B cell (primary cell): ENCODE measurements at regions not wholly inside any gene's neighbourhood (a gene's known extent, or its start where the extent isn't known, plus 50 kb on each side); places are given as distances from the start of the nearest gene placed in this dataset.

Experiments used
- ATAC-seq: fragments of 200-7000 bp; cut with Tn5 transposase; one replicate; pipeline ENCODE4 v1.10.0; 2021; ENCODE audit warnings: low read depth, mild to moderate bottlenecking, moderate number of reproducible peaks, moderate library complexity
- CTCF ChIA-PET: fragments of 350-600 bp; sonication (Branson Sonifier 250); formaldehyde crosslinking; loops from one replicate; lab custom pipeline; 2021; ENCODE audit warnings: antibody characterized with exemption, inconsistent platforms; lab: Charles Lee
- POLR2A ChIA-PET: fragments of 350-600 bp; sonication (Branson Sonifier 250); formaldehyde crosslinking; loops from one replicate; lab custom pipeline; 2021; ENCODE audit warnings: antibody characterized with exemption; lab: Charles Lee
- DNase-seq: peaks from one replicate; pipeline ENCODE4 v3.0.0; 2013
- H2AFZ ChIP-seq: 2 replicates; pipeline ENCODE4 v1.6.1; 2012; ENCODE audit warnings: mild to moderate bottlenecking, low read depth, low read length; ENCODE audit not compliant: insufficient read depth, poor library complexity, severe bottlenecking
- H3K27ac ChIP-seq, 2 donors: 1 replicate in 1 of 2; 2 replicates in 1 of 2; pipeline ENCODE4 v1.5.1; 2012 to 2013; ENCODE audit warnings: low read length in 2 of 2, mild to moderate bottlenecking in 2 of 2, moderate library complexity in 1 of 2
- H3K27me3 ChIP-seq, 4 experiments: fragments of 200-600 bp in 1 of 4; sonication (generic) in 1 of 4; replicated peaks in 1 of 4; 1 replicate in 2 of 4; 2 replicates in 2 of 4; pipeline versions ENCODE4 v1.6.1 to v1.7.0; 2013 to 2016; ENCODE audit warnings: low read length in 3 of 4, mild to moderate bottlenecking in 2 of 4, mixed read lengths in 1 of 4, moderate library complexity in 1 of 4; ENCODE audit not compliant: insufficient read depth in 4 of 4, control insufficient read depth in 3 of 4; ENCODE audit errors: control extremely low read depth in 1 of 4
- H3K36me3 ChIP-seq, 2 experiments: replicated peaks in 1 of 2; 1 replicate in 1 of 2; 2 replicates in 1 of 2; pipeline versions ENCODE4 v1.6.1 to v1.7.1; 2013; ENCODE audit warnings: low read length in 1 of 2; ENCODE audit not compliant: insufficient read depth in 2 of 2, control insufficient read depth in 1 of 2; ENCODE audit errors: control extremely low read depth in 1 of 2, extremely low read depth in 1 of 2
- H3K4me1 ChIP-seq, 2 donors: fragments of 200-600 bp in 1 of 2; sonication (generic) in 1 of 2; 1 replicate in 1 of 2; 2 replicates in 1 of 2; pipeline versions ENCODE4 v1.5.1 to v1.6.1; 2013 to 2017; ENCODE audit warnings: low read length in 2 of 2; ENCODE audit not compliant: control insufficient read depth in 2 of 2, insufficient read depth in 2 of 2
- H3K4me2 ChIP-seq: replicated peaks from 2 replicates; pipeline ENCODE3; 2012; ENCODE audit warnings: mild to moderate bottlenecking, low read depth, low read length; ENCODE audit not compliant: poor library complexity, severe bottlenecking
- H3K4me3 ChIP-seq, 5 experiments: fragments of 200-600 bp in 1 of 5; sonication (generic) in 1 of 5; 1 replicate in 3 of 5; 2 replicates in 2 of 5; pipeline versions ENCODE4 v1.5.1 to v1.7.0; 2011 to 2016; ENCODE audit warnings: low read length in 4 of 5, mild to moderate bottlenecking in 4 of 5, low read depth in 2 of 5, control low read depth in 1 of 5, moderate library complexity in 1 of 5; ENCODE audit not compliant: insufficient read depth in 1 of 5; ENCODE audit errors: control extremely low read depth in 1 of 5, extremely low read depth in 1 of 5
- H3K79me2 ChIP-seq: fragments of 200-600 bp; sonication (generic); one replicate; pipeline ENCODE4 v1.6.0; 2016; ENCODE audit warnings: low read length; ENCODE audit not compliant: control insufficient read depth, insufficient read depth
- H3K9ac ChIP-seq: fragments of 200-600 bp; sonication (generic); 2 replicates; pipeline ENCODE4 v1.6.1; 2017; ENCODE audit warnings: mild to moderate bottlenecking, low read length, moderate library complexity
- H3K9me3 ChIP-seq, 3 donors: one replicate each; pipeline versions ENCODE4 v1.6.1 to v1.7.1; 2013; ENCODE audit warnings: low read length in 2 of 3; ENCODE audit not compliant: control insufficient read depth in 2 of 3, insufficient read depth in 1 of 3; ENCODE audit errors: control extremely low read depth in 1 of 3
- H4K20me1 ChIP-seq: 2 replicates; pipeline ENCODE4 v1.6.0; 2012; ENCODE audit warnings: mild to moderate bottlenecking, low read length; ENCODE audit not compliant: insufficient read depth, control insufficient read depth, poor library complexity, severe bottlenecking
- H3K27ac Mint-ChIP-seq: one replicate; pipeline ENCODE4 v1.8.0; 2021; ENCODE audit warnings: mixed read lengths
- H3K27me3 Mint-ChIP-seq: one replicate; pipeline ENCODE4 v1.8.0; 2021; ENCODE audit warnings: mixed read lengths
- H3K4me1 Mint-ChIP-seq: one replicate; pipeline ENCODE4 v1.8.0; 2021; ENCODE audit warnings: mixed read lengths
- H3K4me3 Mint-ChIP-seq: one replicate; pipeline ENCODE4 v1.8.0; 2021; ENCODE audit warnings: mixed read lengths
- H3K9me3 Mint-ChIP-seq: one replicate; pipeline ENCODE4 v1.8.0; 2022; ENCODE audit warnings: mixed read lengths; ENCODE audit not compliant: insufficient read depth
- CTCF ChIP-seq: fragments of 200-600 bp; IDR thresholded peaks from one replicate; pipeline ENCODE4 v1.8.0; 2022; ENCODE audit warnings: antibody characterized with exemption, mild to moderate bottlenecking
- EZH2 ChIP-seq: IDR thresholded peaks from 2 replicates; pipeline ENCODE4 v1.6.1; 2012; ENCODE audit warnings: borderline replicate concordance, low read depth, mild to moderate bottlenecking, moderate library complexity, low read length; ENCODE audit not compliant: insufficient read depth, poor library complexity, severe bottlenecking
- WGBS: methylation state at CpG from one replicate; pipeline ENCODE4 v1.1.5; 2013; ENCODE audit warnings: missing lambda C conversion rate; ENCODE audit not compliant: insufficient coverage; 5-methylcytosine and 5-hydroxymethylcytosine counted together
- intact Hi-C: fragments of 100-400 bp; cut with micrococcal nuclease; formaldehyde crosslinking; loops from one replicate; pipeline ENCODE4 v1.10.0; 2022

- DNase-seq = peak; percentile 68
Measured at GRCh38 chr11:119481021-119481666, 58.2 kb upstream of the THY1 start.

More at GRCh38 chr11:119481021-119481666, 58.2 kb upstream of the THY1 start:
- H3K4me3 ChIP-seq = no peak overlapping the region
- no peak overlapping the region for H3K27ac ChIP-seq
- Mint-ChIP-seq H3K27me3 (peaks cover 42% of the 10 kb centered on the region), H3K4me1 (peaks cover 3% of the 10 kb centered on the region), H3K4me3 (no peak overlapping the region), H3K9me3 (no peaks in the 10 kb centered on the region), H3K27ac (no peak overlapping the region)
- no peaks in the 10 kb centered on the region for H3K36me3 ChIP-seq
- H3K9me3 ChIP-seq = no peaks in the 10 kb centered on the region
- 25% methylated on average over 31 of the region's 31 CpGs for WGBS
- peaks cover 0 to 13% (median 1%) of the 10 kb centered on the region in 4 experiments for H3K27me3 ChIP-seq
- CTCF ChIA-PET = interaction anchor here (1.1 to 1.6 kb wide), 3 partner anchors 53 to 627 kb away, joined by 3 to 7 read pairs (median 6); no protein-coding TSS in a partner anchor
- POLR2A ChIA-PET = no interaction called here
- H3K4me1 ChIP-seq = peaks cover 4 to 5% of the 10 kb centered on the region in 2 donors
- intact Hi-C loops = loop anchor here (1.0 kb wide), 1 partner anchor 53 kb away; no protein-coding TSS in a partner anchor
- no peak overlapping the region for H3K9ac ChIP-seq
- no peak overlapping the region for H2AFZ ChIP-seq
- no peaks in the 10 kb centered on the region for H4K20me1 ChIP-seq
- TF ChIP-seq EZH2 (no peak), CTCF (peak; percentile 88)
- no peak overlapping the region for H3K4me2 ChIP-seq
- H3K79me2 ChIP-seq = no peaks in the 10 kb centered on the region
- peak; percentile 65 for ATAC-seq
